Activated CD8-positive, alpha-beta memory T cell treated with anti-CD3 and anti-CD28 coated beads for 24 hours (primary cell): ENCODE measurements at regions not wholly inside any gene's neighbourhood (a gene's known extent, or its start where the extent isn't known, plus 50 kb on each side); places are given as distances from the start of the nearest gene placed in this dataset.

Source experiments
- DNase-seq: peaks from one replicate; pipeline ENCODE4 v3.0.0-alpha.2; 2020

- peak; percentile 26 for DNase-seq
Measured at GRCh38 chr14:101069666-101070362, 166.3 kb upstream of the RTL1 start.

- DNase-seq = peak; percentile 19
Measured at GRCh38 chr14:101070540-101071492, 167.3 kb upstream of the RTL1 start.

- DNase-seq = peak; percentile 28
Measured at GRCh38 chr14:101071493-101071906, 168.0 kb upstream of the RTL1 start.

GRCh38 chr14:101072070-101072469, 168.5 kb upstream of the RTL1 start:
- no peak for DNase-seq

- DNase-seq = peak; percentile 33
Measured at GRCh38 chr14:101072531-101072930, 169.0 kb upstream of the RTL1 start.

- DNase-seq = peak; percentile 45
Measured at GRCh38 chr14:101072945-101073597, 169.5 kb upstream of the RTL1 start.

- DNase-seq = peak; percentile 45
Measured at GRCh38 chr14:101073598-101073965, 170.1 kb upstream of the RTL1 start.

GRCh38 chr14:101074196-101075024, 170.9 kb upstream of the RTL1 start:
- peak; percentile 35 for DNase-seq

GRCh38 chr14:101075025-101075800, 171.7 kb upstream of the RTL1 start:
- peak; percentile 32 for DNase-seq

- peak; percentile 51 for DNase-seq
Measured at GRCh38 chr14:101075801-101076413, 172.4 kb upstream of the RTL1 start.

- peak; percentile 47 for DNase-seq
Measured at GRCh38 chr14:101076451-101077198, 173.1 kb upstream of the RTL1 start.

GRCh38 chr14:101077481-101078074, 174.1 kb upstream of the RTL1 start:
- peak; percentile 43 for DNase-seq

- DNase-seq = peak; percentile 17
Measured at GRCh38 chr14:101078170-101078891, 174.8 kb upstream of the RTL1 start.

- DNase-seq = peak; percentile 40
Measured at GRCh38 chr14:101078892-101079221, 175.3 kb upstream of the RTL1 start.

GRCh38 chr14:101080922-101081593, 177.5 kb upstream of the RTL1 start:
- no peak for DNase-seq

- no peak for DNase-seq
Measured at GRCh38 chr14:101082036-101082435, 178.5 kb upstream of the RTL1 start.

GRCh38 chr14:101082436-101083384, 179.2 kb upstream of the RTL1 start:
- DNase-seq = peak; percentile 43
